Large intestine (tissue), 3 donors: ENCODE measurements at regions not wholly inside any gene's neighbourhood (a gene's known extent, or its start where the extent isn't known, plus 50 kb on each side); places are given as distances from the start of the nearest gene placed in this dataset.
"Not testable (repeated sequence)": the region's sequence is repeated elsewhere in the genome, so short reads cannot be mapped to it uniquely, and the experiment has no call there.

Source experiments
- DNase-seq, 2 donors: peaks; one replicate each; pipeline versions ENCODE4 v3.0.0 to v3.0.0-alpha.2; 2013
- H3K27ac ChIP-seq: one replicate; pipeline ENCODE4 v1.5.1; 2013; ENCODE audit warnings: low read length
- H3K27me3 ChIP-seq: 2 replicates; pipeline ENCODE4 v1.6.1; 2013; ENCODE audit warnings: low read length; ENCODE audit not compliant: control insufficient read depth, insufficient read depth
- H3K36me3 ChIP-seq: 2 replicates; pipeline ENCODE4 v1.6.1; 2013; ENCODE audit warnings: low read length; ENCODE audit not compliant: control insufficient read depth, insufficient read depth
- H3K4me1 ChIP-seq: one replicate; pipeline ENCODE4 v1.6.1; 2013; ENCODE audit warnings: low read length; ENCODE audit not compliant: control insufficient read depth, insufficient read depth
- H3K4me3 ChIP-seq: one replicate; pipeline ENCODE4 v1.5.1; 2013; ENCODE audit warnings: low read length
- H3K9me3 ChIP-seq: one replicate; pipeline ENCODE4 v1.6.1; 2013; ENCODE audit warnings: mild to moderate bottlenecking, low read depth, low read length, moderate library complexity; ENCODE audit not compliant: control insufficient read depth
- WGBS: methylation state at CpG from one replicate; pipeline ENCODE4 v1.1.5; 2013; ENCODE audit warnings: low lambda C conversion rate; ENCODE audit not compliant: insufficient coverage; 5-methylcytosine and 5-hydroxymethylcytosine counted together

GRCh38 chr18:41870191-41870590, 84.8 kb upstream of the PIK3C3 start:
- DNase-seq, result no peak
- Histone ChIP-seq H3K27me3 (no peaks in the 10 kb centered on the region), H3K27ac (no peak overlapping the region), H3K4me1 (peaks cover 8% of the 10 kb centered on the region), H3K36me3 (no peaks in the 10 kb centered on the region), H3K4me3 (no peak overlapping the region), H3K9me3 (no peaks in the 10 kb centered on the region)
- 89% methylated on average over 1 of the region's 2 CpGs for WGBS

- H3K36me3 ChIP-seq, H3K4me1 ChIP-seq, H3K4me3 ChIP-seq, H3K9me3 ChIP-seq, H3K27me3 ChIP-seq, DNase-seq, H3K27ac ChIP-seq: not testable (repeated sequence)
- WGBS, result no CpG with 5 or more reads among the region's 27 CpGs
Observed at GRCh38 chr18:41865796-41866195, 89.2 kb upstream of the PIK3C3 start.

GRCh38 chr18:41864216-41864615, 90.8 kb upstream of the PIK3C3 start:
- no peaks in the 10 kb centered on the region for H3K9me3 ChIP-seq
- no peaks in the 10 kb centered on the region for H3K27me3 ChIP-seq
- peaks cover 8% of the 10 kb centered on the region for H3K4me1 ChIP-seq
- WGBS, result no CpG with 5 or more reads among the region's 3 CpGs
- H3K36me3 ChIP-seq, result no peaks in the 10 kb centered on the region
- no peak overlapping the region for H3K27ac ChIP-seq
- H3K4me3 ChIP-seq, result no peak overlapping the region
- no peak for DNase-seq

GRCh38 chr18:41862921-41863320, 92.1 kb upstream of the PIK3C3 start:
- H3K36me3 ChIP-seq, result no peaks in the 10 kb centered on the region
- H3K9me3 ChIP-seq, result no peaks in the 10 kb centered on the region
- peaks cover 2% of the 10 kb centered on the region for H3K4me1 ChIP-seq
- no peak overlapping the region for H3K4me3 ChIP-seq
- no peaks in the 10 kb centered on the region for H3K27me3 ChIP-seq
- H3K27ac ChIP-seq, result no peak overlapping the region
- DNase-seq, result no peak

- WGBS, result no CpG with 5 or more reads among the region's 2 CpGs
Observed at GRCh38 chr18:41860987-41861386, 94.0 kb upstream of the PIK3C3 start.

GRCh38 chr18:41858761-41859555, 96.1 kb upstream of the PIK3C3 start:
- no peak overlapping the region for H3K27ac ChIP-seq
- no peak for DNase-seq
- no peaks in the 10 kb centered on the region for H3K36me3 ChIP-seq
- no CpG with 5 or more reads among the region's 2 CpGs for WGBS
- H3K9me3 ChIP-seq, result no peaks in the 10 kb centered on the region
- H3K27me3 ChIP-seq, result no peaks in the 10 kb centered on the region
- no peak overlapping the region for H3K4me3 ChIP-seq
- no peaks in the 10 kb centered on the region for H3K4me1 ChIP-seq

More at GRCh38 chr18:41860987-41861386, 94.0 kb upstream of the PIK3C3 start:
- H3K4me3 ChIP-seq, result no peak overlapping the region
- no peak overlapping the region for H3K27ac ChIP-seq
- H3K36me3 ChIP-seq, result no peaks in the 10 kb centered on the region
- no peaks in the 10 kb centered on the region for H3K9me3 ChIP-seq
- no peaks in the 10 kb centered on the region for H3K27me3 ChIP-seq
- H3K4me1 ChIP-seq, result no peaks in the 10 kb centered on the region
- no peak for DNase-seq

GRCh38 chr18:41853280-41853679, 101.8 kb upstream of the PIK3C3 start:
- Histone ChIP-seq H3K36me3 (no peaks in the 10 kb centered on the region), H3K4me3 (no peak overlapping the region), H3K27ac (no peak overlapping the region), H3K9me3 (no peaks in the 10 kb centered on the region), H3K4me1 (no peaks in the 10 kb centered on the region), H3K27me3 (no peaks in the 10 kb centered on the region)
- DNase-seq, result no peak
- no CpG with 5 or more reads among the region's 1 CpG for WGBS

GRCh38 chr18:41850781-41851180, 104.3 kb upstream of the PIK3C3 start:
- no peak overlapping the region for H3K4me3 ChIP-seq
- WGBS, result 86% methylated on average over 1 of the region's 2 CpGs
- H3K27ac ChIP-seq, result no peak overlapping the region
- H3K4me1 ChIP-seq, result no peaks in the 10 kb centered on the region
- H3K27me3 ChIP-seq, result no peaks in the 10 kb centered on the region
- H3K9me3 ChIP-seq, result no peaks in the 10 kb centered on the region
- H3K36me3 ChIP-seq, result no peaks in the 10 kb centered on the region
- no peak for DNase-seq

GRCh38 chr18:41849632-41850031, 105.4 kb upstream of the PIK3C3 start:
- no peak overlapping the region for H3K27ac ChIP-seq
- H3K9me3 ChIP-seq, result no peaks in the 10 kb centered on the region
- WGBS, result 6% methylated on average over 2 of the region's 3 CpGs
- H3K27me3 ChIP-seq, result no peaks in the 10 kb centered on the region
- H3K4me3 ChIP-seq, result no peak overlapping the region
- no peak for DNase-seq
- H3K4me1 ChIP-seq, result no peaks in the 10 kb centered on the region
- H3K36me3 ChIP-seq, result no peaks in the 10 kb centered on the region

- H3K9me3 ChIP-seq, result no peaks in the 10 kb centered on the region
- H3K36me3 ChIP-seq, result no peaks in the 10 kb centered on the region
- no peaks in the 10 kb centered on the region for H3K27me3 ChIP-seq
- WGBS, result 83% methylated on average over 4 of the region's 4 CpGs
- DNase-seq, result no peak
- no peak overlapping the region for H3K27ac ChIP-seq
- H3K4me3 ChIP-seq, result no peak overlapping the region
- H3K4me1 ChIP-seq, result no peaks in the 10 kb centered on the region
Observed at GRCh38 chr18:41845563-41845962, 109.5 kb upstream of the PIK3C3 start.

GRCh38 chr18:41842886-41843285, 112.1 kb upstream of the PIK3C3 start:
- no peaks in the 10 kb centered on the region for H3K4me1 ChIP-seq
- WGBS, result 86% methylated on average over 1 of the region's 3 CpGs

More at GRCh38 chr18:41842886-41843285, 112.1 kb upstream of the PIK3C3 start:
- H3K9me3 ChIP-seq, result no peaks in the 10 kb centered on the region
- DNase-seq, result no peak
- H3K27ac ChIP-seq, result no peak overlapping the region
- no peaks in the 10 kb centered on the region for H3K27me3 ChIP-seq
- no peak overlapping the region for H3K4me3 ChIP-seq
- H3K36me3 ChIP-seq, result no peaks in the 10 kb centered on the region
